Nephron (organoid): ENCODE measurements at regions not wholly inside any gene's neighbourhood (a gene's known extent, or its start where the extent isn't known, plus 50 kb on each side); places are given as distances from the start of the nearest gene placed in this dataset.
A peak's percentile ranks its signal among the peaks of the same experiment; 100 is the strongest.

ENCODE experiments used
- H3K27ac Mint-ChIP-seq, 3 experiments: 2 replicates each; pipeline ENCODE4 v1.8.0; 2020; ENCODE audit warnings: mixed read lengths in 3 of 3, mild to moderate bottlenecking in 2 of 3, moderate library complexity in 1 of 3
- H3K27me3 Mint-ChIP-seq: 2 replicates; pipeline ENCODE4 v1.8.0; 2021; ENCODE audit warnings: low read depth, mild to moderate bottlenecking, moderate library complexity, mixed read lengths
- H3K36me3 Mint-ChIP-seq: 2 replicates; pipeline ENCODE4 v1.8.0; 2020; ENCODE audit warnings: low read depth, mixed read lengths
- H3K4me1 Mint-ChIP-seq: 2 replicates; pipeline ENCODE4 v1.8.0; 2020; ENCODE audit warnings: mixed read lengths
- H3K4me3 Mint-ChIP-seq, 3 experiments: 2 replicates each; pipeline ENCODE4 v1.8.0; 2020; ENCODE audit warnings: mild to moderate bottlenecking in 3 of 3, mixed read lengths in 3 of 3, moderate library complexity in 2 of 3
- H3K9me3 Mint-ChIP-seq: 2 replicates; pipeline ENCODE4 v1.8.0; 2020; ENCODE audit warnings: mixed read lengths
- CTCF ChIP-seq, 3 experiments: fragments of 200-600 bp; sonication (generic); IDR thresholded peaks; one replicate each; pipeline ENCODE4 v1.5.0; 2021; ENCODE audit warnings: antibody characterized with exemption in 3 of 3; ENCODE audit not compliant: unreplicated experiment in 3 of 3

- TF ChIP-seq CTCF (IDR thresholded peaks at IDR 0.05; ENCODE audit: unreplicated experiment in 3 of 3) = no peak
- Mint-ChIP-seq H3K9me3 (peaks cover 6% of the 10 kb centered on the region), H3K4me3 (no peak overlapping the region), H3K36me3 (no peaks in the 10 kb centered on the region), H3K27ac (peak overlapping the region in 2 of 3 experiments; percentile 0 to 39), H3K27me3 (no peaks in the 10 kb centered on the region), H3K4me1 (no peaks in the 10 kb centered on the region)
Observed at GRCh38 chr6:115078555-115078954, 735.7 kb upstream of the HS3ST5 start.

GRCh38 chr6:115071962-115072361 lies 729.1 kb upstream of the HS3ST5 start:
- Mint-ChIP-seq H3K36me3 (no peaks in the 10 kb centered on the region), H3K4me1 (no peaks in the 10 kb centered on the region), H3K27ac (no peak overlapping the region), H3K9me3 (peaks cover 4% of the 10 kb centered on the region), H3K4me3 (no peak overlapping the region), H3K27me3 (no peaks in the 10 kb centered on the region)
- no peak for TF ChIP-seq CTCF (IDR thresholded peaks at IDR 0.05; ENCODE audit: unreplicated experiment in 3 of 3)

- no peak for TF ChIP-seq CTCF (IDR thresholded peaks at IDR 0.05; ENCODE audit: unreplicated experiment in 3 of 3)
- Mint-ChIP-seq H3K4me1 (no peaks in the 10 kb centered on the region), H3K27me3 (no peaks in the 10 kb centered on the region), H3K27ac (no peak overlapping the region), H3K4me3 (no peak overlapping the region), H3K9me3 (peaks cover 4% of the 10 kb centered on the region), H3K36me3 (no peaks in the 10 kb centered on the region)
Observed at GRCh38 chr6:115067690-115068447, 725.0 kb upstream of the HS3ST5 start.

GRCh38 chr6:115064680-115065079 lies 721.9 kb upstream of the HS3ST5 start:
- Mint-ChIP-seq H3K4me3 (no peak overlapping the region), H3K27ac (no peak overlapping the region), H3K36me3 (no peaks in the 10 kb centered on the region), H3K4me1 (no peaks in the 10 kb centered on the region), H3K27me3 (no peaks in the 10 kb centered on the region), H3K9me3 (no peaks in the 10 kb centered on the region)
- TF ChIP-seq CTCF (IDR thresholded peaks at IDR 0.05; ENCODE audit: unreplicated experiment in 3 of 3) = no peak

GRCh38 chr6:115060581-115060980 lies 717.8 kb upstream of the HS3ST5 start:
- H3K4me1 Mint-ChIP-seq = no peaks in the 10 kb centered on the region
- no peak overlapping the region for H3K4me3 Mint-ChIP-seq
- no peak overlapping the region for H3K27ac Mint-ChIP-seq
- H3K27me3 Mint-ChIP-seq = no peaks in the 10 kb centered on the region
- H3K9me3 Mint-ChIP-seq = no peaks in the 10 kb centered on the region
- no peak for TF ChIP-seq CTCF (IDR thresholded peaks at IDR 0.05; ENCODE audit: unreplicated experiment in 3 of 3)
- no peaks in the 10 kb centered on the region for H3K36me3 Mint-ChIP-seq
